Spleen (tissue), 11 donors: ENCODE measurements at regions not wholly inside any gene's neighbourhood (a gene's known extent, or its start where the extent isn't known, plus 50 kb on each side); places are given as distances from the start of the nearest gene placed in this dataset.

Experiments used
- DNase-seq: peaks from one replicate; pipeline ENCODE4 v3.0.0-alpha.2; 2020
- H3K27ac ChIP-seq, 8 donors: fragments of 200-600 bp; sonication (generic) in 7 of 8; 1 replicate in 4 of 8; 2 replicates in 4 of 8; pipeline versions ENCODE4 v1.5.0 to v1.8.0; 2016 to 2021; ENCODE audit warnings: inconsistent platforms in 4 of 8, mild to moderate bottlenecking in 4 of 8, moderate library complexity in 1 of 8
- H3K27me3 ChIP-seq, 7 donors: fragments of 200-600 bp; sonication (generic) in 6 of 7; replicated peaks in 1 of 7; 1 replicate in 4 of 7; 2 replicates in 3 of 7; pipeline versions ENCODE4 v1.5.0 to v1.8.0; 2016 to 2021; ENCODE audit warnings: inconsistent platforms in 3 of 7, mild to moderate bottlenecking in 1 of 7
- H3K36me3 ChIP-seq, 6 donors: fragments of 200-600 bp; sonication (generic) in 5 of 6; 1 replicate in 4 of 6; 2 replicates in 2 of 6; pipeline versions ENCODE4 v1.5.0 to v1.8.0; 2016 to 2021; ENCODE audit warnings: inconsistent platforms in 2 of 6
- H3K4me1 ChIP-seq, 6 donors: fragments of 200-600 bp; sonication (generic) in 5 of 6; 1 replicate in 3 of 6; 2 replicates in 3 of 6; pipeline versions ENCODE4 v1.5.0 to v1.8.0; 2016 to 2021; ENCODE audit warnings: inconsistent platforms in 3 of 6
- H3K4me3 ChIP-seq, 8 donors: fragments of 200-600 bp; sonication (generic) in 7 of 8; 1 replicate in 4 of 8; 2 replicates in 4 of 8; pipeline versions ENCODE4 v1.5.0 to v1.8.0; 2016 to 2021; ENCODE audit warnings: inconsistent platforms in 4 of 8, mild to moderate bottlenecking in 4 of 8, moderate library complexity in 2 of 8
- H3K9me3 ChIP-seq, 8 donors: fragments of 200-600 bp; sonication (generic) in 7 of 8; 1 replicate in 4 of 8; 2 replicates in 4 of 8; pipeline versions ENCODE4 v1.5.0 to v1.8.0; 2016 to 2021; ENCODE audit warnings: inconsistent platforms in 4 of 8
- CTCF ChIP-seq, 11 experiments: fragments of 200-600 bp in 7 of 11; fragments of 450-650 bp in 4 of 11; sonication (generic) in 4 of 11; IDR thresholded peaks in 8 of 11; conservative IDR thresholded peaks in 3 of 11; 1 replicate in 7 of 11; 2 replicates in 4 of 11; pipeline versions ENCODE4 v1.4.0 to v1.8.0; 2016 to 2021; ENCODE audit warnings: antibody characterized with exemption in 11 of 11, inconsistent platforms in 4 of 11, mild to moderate bottlenecking in 1 of 11
- POLR2A ChIP-seq, 3 donors: fragments of 450-650 bp; IDR thresholded peaks; one replicate each; pipeline ENCODE4 v1.5.1; 2017; ENCODE audit warnings: antibody characterized with exemption in 3 of 3, mild to moderate bottlenecking in 1 of 3
- POLR2AphosphoS5 ChIP-seq, 3 donors: sonication (generic); formaldehyde crosslinking; IDR thresholded peaks; one replicate each; pipeline ENCODE4 v1.5.1; 2017; ENCODE audit warnings: antibody characterized with exemption in 3 of 3
- WGBS, 5 donors: extraction: QIAGEN DNeasy Blood & Tissue Kit in 3 of 5; methylation state at CpG; one replicate each; pipeline versions ENCODE4 v1.1.5 to v1.1.7; 2013 to 2018; 5-methylcytosine and 5-hydroxymethylcytosine counted together
- intact Hi-C: fragments of 100-400 bp; cut with DNase I; formaldehyde crosslinking; loops from one replicate; pipeline ENCODE4 v1.15.0; 2023; ENCODE audit warnings: low total_unique reads
- donor health status: healthy with polysubstance abuse.
- donor health status: DM: no; HTN: no; CAD: no; lungs with moderate emphysema.
- donor health status: DM: no; HTN: no; CAD: no.
- donor health status: Bipolar disorder and iron deficiency.
- donor health status: healthy.
- donor health status: DM: no; HTN: no; CAD: no.
- donor health status: DM: yes; HTN: yes; CAD: no.

GRCh38 chr10:57395923-57396322 lies 871.8 kb downstream of the IPMK start:
- Histone ChIP-seq H3K4me3 (no peak overlapping the region), H3K36me3 (no peaks in the 10 kb centered on the region), H3K4me1 (no peaks in the 10 kb centered on the region), H3K27me3 (no peaks in the 10 kb centered on the region), H3K9me3 (no peaks in the 10 kb centered on the region), H3K27ac (no peak overlapping the region)
- intact Hi-C loops = no loop called here
- WGBS, 5 donors = 70 to 79% (median 70%) methylated on average over 5 of the region's 5 CpGs
- TF ChIP-seq POLR2AphosphoS5 (IDR thresholded peaks at IDR 0.05) = no peak
- no peak for TF ChIP-seq POLR2A (IDR thresholded peaks at IDR 0.05)
- no peak for TF ChIP-seq CTCF (IDR thresholded peaks at IDR 0.05 in 8 of 11, conservative IDR thresholded peaks at IDR 0.05 in 3 of 11)
- no peak for DNase-seq

GRCh38 chr10:57367412-57367811 lies 900.3 kb downstream of the IPMK start:
- WGBS, 5 donors = 58 to 72% (median 68%) methylated on average over 5 of the region's 5 CpGs
- Histone ChIP-seq H3K27me3 (no peaks in the 10 kb centered on the region), H3K4me3 (no peak overlapping the region), H3K4me1 (no peaks in the 10 kb centered on the region), H3K9me3 (no peaks in the 10 kb centered on the region), H3K36me3 (no peaks in the 10 kb centered on the region), H3K27ac (no peak overlapping the region)
- TF ChIP-seq POLR2A (IDR thresholded peaks at IDR 0.05) = no peak
- no peak for TF ChIP-seq POLR2AphosphoS5 (IDR thresholded peaks at IDR 0.05)
- no peak for TF ChIP-seq CTCF (IDR thresholded peaks at IDR 0.05 in 8 of 11, conservative IDR thresholded peaks at IDR 0.05 in 3 of 11)
- intact Hi-C loops = no loop called here
- DNase-seq = no peak

GRCh38 chr10:57362811-57363210 lies 904.9 kb downstream of the IPMK start:
- no peaks in the 10 kb centered on the region for H3K4me1 ChIP-seq
- H3K9me3 ChIP-seq = no peaks in the 10 kb centered on the region
- 81 to 94% (median 90%) methylated on average over 2 of the region's 2 CpGs for WGBS, 5 donors
- H3K27me3 ChIP-seq = no peaks in the 10 kb centered on the region
- intact Hi-C loops = no loop called here
- no peak overlapping the region for H3K4me3 ChIP-seq
- no peaks in the 10 kb centered on the region for H3K36me3 ChIP-seq
- DNase-seq = no peak
- no peak overlapping the region for H3K27ac ChIP-seq
- TF ChIP-seq POLR2A (IDR thresholded peaks at IDR 0.05) = no peak
- TF ChIP-seq CTCF (IDR thresholded peaks at IDR 0.05 in 8 of 11, conservative IDR thresholded peaks at IDR 0.05 in 3 of 11) = no peak
- TF ChIP-seq POLR2AphosphoS5 (IDR thresholded peaks at IDR 0.05) = no peak

GRCh38 chr10:57353403-57354003 lies 914.2 kb downstream of the IPMK start:
- H3K27ac ChIP-seq = no peak overlapping the region
- 81 to 88% (median 85%) methylated on average over 4 of the region's 4 CpGs for WGBS, 5 donors
- intact Hi-C loops = no loop called here
- H3K9me3 ChIP-seq = peaks cover 0 to 5% (median 0%) of the 10 kb centered on the region in 8 donors
- H3K36me3 ChIP-seq = no peaks in the 10 kb centered on the region
- H3K4me1 ChIP-seq = no peaks in the 10 kb centered on the region
- H3K4me3 ChIP-seq = no peak overlapping the region
- TF ChIP-seq POLR2A (IDR thresholded peaks at IDR 0.05) (no peak), POLR2AphosphoS5 (IDR thresholded peaks at IDR 0.05) (no peak)
- no peak for DNase-seq
- no peaks in the 10 kb centered on the region for H3K27me3 ChIP-seq

- H3K27me3 ChIP-seq = no peaks in the 10 kb centered on the region
- H3K36me3 ChIP-seq = no peaks in the 10 kb centered on the region
- H3K4me1 ChIP-seq = no peaks in the 10 kb centered on the region
- no peak for TF ChIP-seq POLR2A (IDR thresholded peaks at IDR 0.05)
- TF ChIP-seq CTCF (IDR thresholded peaks at IDR 0.05 in 8 of 11, conservative IDR thresholded peaks at IDR 0.05 in 3 of 11) = no peak
- no peak for TF ChIP-seq POLR2AphosphoS5 (IDR thresholded peaks at IDR 0.05)
- H3K4me3 ChIP-seq = no peak overlapping the region
- WGBS, 5 donors = 66 to 100% (median 85%) methylated on average over 2 of the region's 2 CpGs
- no peak overlapping the region for H3K27ac ChIP-seq
- H3K9me3 ChIP-seq = peaks cover 0 to 7% (median 0%) of the 10 kb centered on the region in 8 donors
- no peak for DNase-seq
- intact Hi-C loops = no loop called here
Observed at GRCh38 chr10:57351076-57351475, 916.6 kb downstream of the IPMK start.
